WTC11 (cell line): ENCODE measurements at regions not wholly inside any gene's neighbourhood (a gene's known extent, or its start where the extent isn't known, plus 50 kb on each side); places are given as distances from the start of the nearest gene placed in this dataset.

Experiments used
- ATAC-seq: fragments of 200-7000 bp; cut with Tn5 transposase; 2 replicates; pipeline ENCODE4 v1.10.0; 2021; ENCODE audit warnings: mild to moderate bottlenecking, moderate library complexity
- CTCF ChIA-PET: fragments of 300-600 bp; sonication (Branson Sonifier 250); formaldehyde crosslinking; loops from one replicate; lab custom pipeline; 2021; ENCODE audit warnings: antibody characterized with exemption; lab: Charles Lee
- POLR2A ChIA-PET: fragments of 350-600 bp; sonication (Branson Sonifier 250); formaldehyde crosslinking; loops from one replicate; lab custom pipeline; 2021; ENCODE audit warnings: antibody characterized with exemption; lab: Charles Lee
- DNase-seq: peaks from one replicate; pipeline ENCODE4 v3.0.0; 2021; ENCODE audit warnings: low spot score
- H3K27ac Mint-ChIP-seq: 2 replicates; pipeline ENCODE4 v1.8.0; 2021; ENCODE audit warnings: mixed read lengths
- H3K27me3 Mint-ChIP-seq: 2 replicates; pipeline ENCODE4 v1.8.0; 2021; ENCODE audit warnings: low read depth, mild to moderate bottlenecking, moderate library complexity, mixed read lengths
- H3K36me3 Mint-ChIP-seq: 2 replicates; pipeline ENCODE4 v1.8.0; 2021; ENCODE audit warnings: mixed read lengths
- H3K4me1 Mint-ChIP-seq: 2 replicates; pipeline ENCODE4 v1.8.0; 2022; ENCODE audit warnings: mixed read lengths
- H3K4me3 Mint-ChIP-seq: 2 replicates; pipeline ENCODE4 v1.8.0; 2021; ENCODE audit warnings: mild to moderate bottlenecking, moderate library complexity, mixed read lengths
- H3K9me3 Mint-ChIP-seq: 2 replicates; pipeline ENCODE4 v1.8.0; 2021; ENCODE audit warnings: mixed read lengths
- AR ChIP-seq: fragments of 250-450 bp; sonication (Bioruptor Pico); IDR thresholded peaks from 2 replicates; pipeline ENCODE4 v1.9.0; 2021; ENCODE audit warnings: mild to moderate bottlenecking
- ATF2 ChIP-seq: sonication (generic); formaldehyde crosslinking; IDR thresholded peaks from 2 replicates; pipeline ENCODE4 v1.8.1; 2022; ENCODE audit warnings: low read depth, missing genetic modification reagents, borderline replicate concordance
- ATF6 ChIP-seq: sonication (generic); formaldehyde crosslinking; IDR thresholded peaks from 2 replicates; pipeline ENCODE4 v1.8.1; 2023; ENCODE audit warnings: mild to moderate bottlenecking, missing genetic modification reagents
- CDX4 ChIP-seq: fragments of 250-450 bp; sonication (Bioruptor Pico); IDR thresholded peaks from 2 replicates; pipeline ENCODE4 v1.9.0; 2021; ENCODE audit warnings: moderate library complexity, mild to moderate bottlenecking, inconsistent platforms, borderline replicate concordance
- FOXP4 ChIP-seq: sonication (generic); formaldehyde crosslinking; IDR thresholded peaks from 2 replicates; pipeline ENCODE4 v1.8.0; 2022; ENCODE audit warnings: mild to moderate bottlenecking, missing genetic modification reagents
- IRF2 ChIP-seq: sonication (generic); formaldehyde crosslinking; IDR thresholded peaks from 2 replicates; pipeline ENCODE4 v1.8.0; 2022; ENCODE audit warnings: low read depth, missing genetic modification reagents, borderline replicate concordance
- MXD4 ChIP-seq: fragments of 250-450 bp; sonication (Bioruptor Pico); IDR thresholded peaks from 2 replicates; pipeline ENCODE4 v1.8.0; 2021; ENCODE audit warnings: mild to moderate bottlenecking, moderate library complexity, borderline replicate concordance
- NFATC4 ChIP-seq: fragments of 250-450 bp; sonication (Bioruptor Pico); IDR thresholded peaks from 2 replicates; pipeline ENCODE4 v1.9.0; 2021; ENCODE audit warnings: mild to moderate bottlenecking
- PRDM15 ChIP-seq: sonication (generic); formaldehyde crosslinking; IDR thresholded peaks from 2 replicates; pipeline ENCODE4 v1.8.0; 2022; ENCODE audit warnings: missing genetic modification reagents
- RELA ChIP-seq: sonication (generic); formaldehyde crosslinking; IDR thresholded peaks from 2 replicates; pipeline ENCODE4 v1.8.1; 2022; ENCODE audit warnings: missing genetic modification reagents, mild to moderate bottlenecking, borderline replicate concordance
- SOX15 ChIP-seq: fragments of 250-450 bp; sonication (Bioruptor Pico); IDR thresholded peaks from 2 replicates; pipeline ENCODE4 v1.9.0; 2021; ENCODE audit warnings: mild to moderate bottlenecking
- ZMAT4 ChIP-seq: fragments of 250-450 bp; sonication (Bioruptor Pico); IDR thresholded peaks from 2 replicates; pipeline ENCODE4 v1.9.0; 2021; ENCODE audit warnings: mild to moderate bottlenecking
- ZNF138 ChIP-seq: sonication (generic); formaldehyde crosslinking; conservative IDR thresholded peaks from 2 replicates; pipeline ENCODE4 v1.8.1; 2022; ENCODE audit warnings: mild to moderate bottlenecking, moderate library complexity, missing genetic modification reagents
- ZNF281 ChIP-seq: sonication (generic); formaldehyde crosslinking; IDR thresholded peaks from 2 replicates; pipeline ENCODE4 v1.8.0; 2023; ENCODE audit warnings: mild to moderate bottlenecking, missing genetic modification reagents

GRCh38 chr4:97015301-97015700, 1128.0 kb downstream of the STPG2 start:
- Mint-ChIP-seq H3K4me3 (no peak overlapping the region), H3K36me3 (no peaks in the 10 kb centered on the region), H3K27ac (no peak overlapping the region), H3K4me1 (no peaks in the 10 kb centered on the region), H3K27me3 (no peaks in the 10 kb centered on the region), H3K9me3 (no peaks in the 10 kb centered on the region)
- CTCF ChIA-PET = no interaction called here
- TF ChIP-seq ATF2 (CRISPR knock-in tag) (no peak), AR (CRISPR knock-in tag) (no peak), SOX15 (CRISPR knock-in tag) (no peak), RELA (no peak), ATF6 (CRISPR knock-in tag) (no peak), PRDM15 (CRISPR knock-in tag) (no peak), FOXP4 (CRISPR knock-in tag) (no peak), CDX4 (CRISPR knock-in tag) (no peak), NFATC4 (CRISPR knock-in tag) (no peak), MXD4 (no peak), ZNF138 (no peak), ZNF281 (CRISPR knock-in tag) (no peak), IRF2 (CRISPR knock-in tag) (no peak), ZMAT4 (no peak)
- DNase-seq (no peak), ATAC-seq (no peak)
- POLR2A ChIA-PET = no interaction called here
